ENCODE measurements at regions not wholly inside any gene's neighbourhood (a gene's known extent, or its start where the extent isn't known, plus 50 kb on each side); places are given as distances from the start of the nearest gene placed in this dataset.

DNA sequence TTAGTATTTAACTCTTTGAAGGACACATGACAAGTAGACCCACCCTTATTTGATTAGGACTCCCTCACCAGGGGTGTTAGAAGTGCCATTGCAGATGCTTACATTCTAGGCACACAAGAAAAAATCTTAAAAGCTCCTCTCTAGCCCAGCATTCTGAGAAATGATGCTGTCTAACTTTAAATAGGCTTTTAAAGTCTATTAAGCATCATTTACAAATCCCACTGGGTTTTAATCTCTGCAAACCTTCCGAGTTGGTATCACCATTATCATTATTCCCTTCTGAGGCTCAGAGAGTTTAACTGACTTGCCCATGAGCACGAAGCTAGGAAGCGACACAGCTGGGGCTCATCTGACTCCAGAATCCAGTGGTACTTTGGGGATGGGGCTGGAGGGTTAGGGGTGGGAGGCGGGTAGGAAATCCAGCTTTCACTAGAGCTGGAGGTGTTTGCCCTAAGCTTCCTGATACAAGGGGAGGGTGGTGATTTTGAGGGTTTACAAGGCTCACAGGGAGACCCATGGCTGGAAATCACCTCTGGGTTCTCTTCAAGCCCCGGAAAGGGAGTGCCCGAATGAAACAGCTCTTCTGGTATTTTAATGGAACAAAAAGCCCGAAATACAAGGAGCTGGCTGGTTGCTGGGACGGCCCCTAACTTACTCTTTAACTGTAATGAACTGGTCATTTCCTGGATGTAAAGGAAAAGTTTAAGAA, 109.2 kb upstream of the FUT8 start:
- WGBS (ENCODE audit: low lambda C conversion rate): 74% methylated on average over 8 of the region's 8 CpGs
- POLR2A ChIA-PET: interaction anchor here (0.6 kb wide), 1 partner anchor 19 kb away, joined by 5 read pairs; no protein-coding TSS in a partner anchor
- no peak overlapping the region for H3K4me2 ChIP-seq

GRCh38 chr14:65303899-65304222, 108.7 kb upstream of the FUT8 start:
- Histone ChIP-seq H3F3A (replicated peaks; ENCODE audit: insufficient read depth) (no peaks in the 10 kb centered on the region), H3K4me1 (ENCODE audit: control insufficient read depth in 1 of 2, insufficient read depth in 2 of 2, low read depth in 1 of 2, low read length in 1 of 2) (no peaks in the 10 kb centered on the region), H3K27me3 (ENCODE audit: insufficient read depth) (no peaks in the 10 kb centered on the region), H3K4me3 (ENCODE audit: low read depth in 2 of 2, low read length in 1 of 2) (no peak overlapping the region), H2AFZ (ENCODE audit: low read depth) (no peak overlapping the region), H3K9ac (no peak overlapping the region), H3K79me2 (ENCODE audit: insufficient read depth) (no peaks in the 10 kb centered on the region), H3K27ac (ENCODE audit: low read depth in 2 of 2, low read length in 1 of 2) (no peak overlapping the region), H3K36me3 (replicated peaks in 1 of 2; ENCODE audit: control insufficient read depth in 1 of 2, insufficient read depth in 2 of 2, low read length in 1 of 2) (no peaks in the 10 kb centered on the region), H4K20me1 (ENCODE audit: insufficient read depth) (no peaks in the 10 kb centered on the region), H3K4me2 (no peak overlapping the region), H3K9me2 (no peaks in the 10 kb centered on the region), H3K9me3 (no peaks in the 10 kb centered on the region)
- TF ChIP-seq GABPA (IDR thresholded peaks at IDR 0.05; ENCODE audit: low read depth) (no peak), NRF1 (IDR thresholded peaks at IDR 0.05; ENCODE audit: low read depth, low read length) (no peak), FOXJ3 (CRISPR knock-in tag; IDR thresholded peaks at IDR 0.05) (no peak), TCF12 (IDR thresholded peaks at IDR 0.05) (no peak), USF2 (IDR thresholded peaks at IDR 0.05; ENCODE audit: borderline replicate concordance, low read depth, low read length) (no peak), RXRA (IDR thresholded peaks at IDR 0.05; ENCODE audit: borderline replicate concordance, low read depth) (no peak), GATA2 (CRISPR knock-in tag; IDR thresholded peaks at IDR 0.05) (no peak), MAX (IDR thresholded peaks at IDR 0.05; ENCODE audit: low read depth) (no peak), YY1 (IDR thresholded peaks at IDR 0.05; ENCODE audit: low read depth) (no peak)
- DNase-seq: no peak
- 77% methylated on average over 6 of the region's 6 CpGs for WGBS (ENCODE audit: low lambda C conversion rate)
- POLR2A ChIA-PET: interaction anchor here (0.6 kb wide), 1 partner anchor 19 kb away, joined by 5 read pairs; no protein-coding TSS in a partner anchor
- CTCF ChIA-PET: interaction anchor here (0.6 kb wide), 1 partner anchor 550 kb away, joined by 4 read pairs; no protein-coding TSS in a partner anchor

More for the DNA sequence above, 109.2 kb upstream of the FUT8 start:
- Histone ChIP-seq H2AFZ (ENCODE audit: low read depth) (no peak overlapping the region), H3K79me2 (ENCODE audit: insufficient read depth) (no peaks in the 10 kb centered on the region), H3K36me3 (replicated peaks in 1 of 2; ENCODE audit: control insufficient read depth in 1 of 2, insufficient read depth in 2 of 2, low read length in 1 of 2) (no peaks in the 10 kb centered on the region), H3K9me2 (no peaks in the 10 kb centered on the region), H3K4me1 (ENCODE audit: control insufficient read depth in 1 of 2, insufficient read depth in 2 of 2, low read depth in 1 of 2, low read length in 1 of 2) (no peaks in the 10 kb centered on the region), H3K4me3 (ENCODE audit: low read depth in 2 of 2, low read length in 1 of 2) (no peak overlapping the region), H3K27ac (ENCODE audit: low read depth in 2 of 2, low read length in 1 of 2) (no peak overlapping the region), H3F3A (replicated peaks; ENCODE audit: insufficient read depth) (no peaks in the 10 kb centered on the region), H3K9ac (no peak overlapping the region), H3K9me3 (no peaks in the 10 kb centered on the region), H4K20me1 (ENCODE audit: insufficient read depth) (no peaks in the 10 kb centered on the region), H3K27me3 (ENCODE audit: insufficient read depth) (no peaks in the 10 kb centered on the region)
- TF ChIP-seq FOSL2 (IDR thresholded peaks at IDR 0.05; ENCODE audit: borderline replicate concordance, low read depth) (no peak), ELF1 (IDR thresholded peaks at IDR 0.05) (no peak), FOXJ3 (CRISPR knock-in tag; IDR thresholded peaks at IDR 0.05) (no peak), USF2 (IDR thresholded peaks at IDR 0.05; ENCODE audit: borderline replicate concordance, low read depth, low read length) (no peak), TAF1 (IDR thresholded peaks at IDR 0.05; ENCODE audit: borderline replicate concordance, low read depth, low read length) (no peak)
- TF ChIP-seq, protein P1, sequence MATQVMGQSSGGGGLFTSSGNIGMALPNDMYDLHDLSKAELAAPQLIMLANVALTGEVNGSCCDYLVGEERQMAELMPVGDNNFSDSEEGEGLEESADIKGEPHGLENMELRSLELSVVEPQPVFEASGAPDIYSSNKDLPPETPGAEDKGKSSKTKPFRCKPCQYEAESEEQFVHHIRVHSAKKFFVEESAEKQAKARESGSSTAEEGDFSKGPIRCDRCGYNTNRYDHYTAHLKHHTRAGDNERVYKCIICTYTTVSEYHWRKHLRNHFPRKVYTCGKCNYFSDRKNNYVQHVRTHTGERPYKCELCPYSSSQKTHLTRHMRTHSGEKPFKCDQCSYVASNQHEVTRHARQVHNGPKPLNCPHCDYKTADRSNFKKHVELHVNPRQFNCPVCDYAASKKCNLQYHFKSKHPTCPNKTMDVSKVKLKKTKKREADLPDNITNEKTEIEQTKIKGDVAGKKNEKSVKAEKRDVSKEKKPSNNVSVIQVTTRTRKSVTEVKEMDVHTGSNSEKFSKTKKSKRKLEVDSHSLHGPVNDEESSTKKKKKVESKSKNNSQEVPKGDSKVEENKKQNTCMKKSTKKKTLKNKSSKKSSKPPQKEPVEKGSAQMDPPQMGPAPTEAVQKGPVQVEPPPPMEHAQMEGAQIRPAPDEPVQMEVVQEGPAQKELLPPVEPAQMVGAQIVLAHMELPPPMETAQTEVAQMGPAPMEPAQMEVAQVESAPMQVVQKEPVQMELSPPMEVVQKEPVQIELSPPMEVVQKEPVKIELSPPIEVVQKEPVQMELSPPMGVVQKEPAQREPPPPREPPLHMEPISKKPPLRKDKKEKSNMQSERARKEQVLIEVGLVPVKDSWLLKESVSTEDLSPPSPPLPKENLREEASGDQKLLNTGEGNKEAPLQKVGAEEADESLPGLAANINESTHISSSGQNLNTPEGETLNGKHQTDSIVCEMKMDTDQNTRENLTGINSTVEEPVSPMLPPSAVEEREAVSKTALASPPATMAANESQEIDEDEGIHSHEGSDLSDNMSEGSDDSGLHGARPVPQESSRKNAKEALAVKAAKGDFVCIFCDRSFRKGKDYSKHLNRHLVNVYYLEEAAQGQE (IDR thresholded peaks at IDR 0.05; ENCODE audit: low read depth, low read length): no peak
- CTCF ChIA-PET: no interaction called here
- DNase-seq: no peak

All from SK-N-SH (cell line).